H1 (cell line): ENCODE measurements at regions not wholly inside any gene's neighbourhood (a gene's known extent, or its start where the extent isn't known, plus 50 kb on each side); places are given as distances from the start of the nearest gene placed in this dataset.

Source experiments
- CHD7 ChIP-seq: fragments of 300-600 bp; sonication (generic); IDR thresholded peaks from 2 replicates; pipeline ENCODE4 v1.7.1; 2012; ENCODE audit warnings: low read length, moderate library complexity, mild to moderate bottlenecking, inconsistent platforms; ENCODE audit not compliant: insufficient replicate concordance
- CTBP2 ChIP-seq: IDR thresholded peaks from 2 replicates; pipeline ENCODE4 v1.7.0; 2011; ENCODE audit warnings: borderline replicate concordance, mild to moderate bottlenecking, moderate library complexity, mixed read lengths, low read length; ENCODE audit not compliant: insufficient read depth, insufficient read length
- EP300 ChIP-seq, 2 experiments: IDR thresholded peaks; 1 replicate in 1 of 2; 2 replicates in 1 of 2; pipeline ENCODE4 v1.6.1; 2011 to 2012; ENCODE audit warnings: low read depth in 2 of 2, low read length in 2 of 2, mild to moderate bottlenecking in 2 of 2, borderline replicate concordance in 1 of 2, inconsistent platforms in 1 of 2, moderate library complexity in 1 of 2
- JUND ChIP-seq: IDR thresholded peaks from 2 replicates; pipeline ENCODE4 v1.6.1; 2011; ENCODE audit warnings: mild to moderate bottlenecking, improper control_type of control experiment, low read length
- KDM4A ChIP-seq: IDR thresholded peaks from one replicate; pipeline ENCODE4 v1.7.1; 2012; ENCODE audit warnings: low read depth, mild to moderate bottlenecking, moderate library complexity, low read length, inconsistent platforms; ENCODE audit not compliant: severe bottlenecking
- SP2 ChIP-seq: IDR thresholded peaks from 2 replicates; pipeline ENCODE4 v1.6.1; 2012; ENCODE audit warnings: mild to moderate bottlenecking, low read length, inconsistent platforms
- TCF12 ChIP-seq: IDR thresholded peaks from 2 replicates; pipeline ENCODE4 v1.6.1; 2011; ENCODE audit warnings: low read depth, mild to moderate bottlenecking, low read length
- ZNF274 ChIP-seq: IDR thresholded peaks from 2 replicates; pipeline ENCODE4 v1.7.0; 2012; ENCODE audit warnings: low read length, borderline replicate concordance; ENCODE audit errors: extremely low read depth

GRCh38 chr10:62627983-62628382, 176.5 kb upstream of the ADO start (continued):
- no peak for TF ChIP-seq CHD7
- TF ChIP-seq SP2 = no peak
- no peak for TF ChIP-seq TCF12
- TF ChIP-seq EP300 (IDR thresholded peaks at IDR 0.05; ENCODE audit: borderline replicate concordance in 1 of 2, low read depth in 2 of 2, low read length in 2 of 2) = no peak
- TF ChIP-seq KDM4A = no peak
- no peak for TF ChIP-seq JUND
- no peak for TF ChIP-seq CTBP2
- TF ChIP-seq ZNF274 = no peak
